Heart left ventricle (tissue), 13 donors: ENCODE measurements at regions not wholly inside any gene's neighbourhood (a gene's known extent, or its start where the extent isn't known, plus 50 kb on each side); places are given as distances from the start of the nearest gene placed in this dataset.

Experiments used
- POLR2A ChIP-seq, 2 donors: fragments of 450-650 bp; IDR thresholded peaks; one replicate each; pipeline ENCODE4 v1.6.1; 2017; ENCODE audit warnings: antibody characterized with exemption in 2 of 2, mild to moderate bottlenecking in 2 of 2, moderate library complexity in 2 of 2
- TF ChIP-seq, protein P1 (sequence below), 12 donors: fragments of 200-600 bp; sonication (generic) in 4 of 12; IDR thresholded peaks; one replicate each; pipeline versions ENCODE4 v1.5.0 to v1.8.0; 2018 to 2022; ENCODE audit warnings: antibody characterized with exemption in 12 of 12, mild to moderate bottlenecking in 5 of 12
- donor health status: ischemic (EF 13 %, LVEDD 7.1; RV severe dilation, severe dysfunction).
- donor health status: DM: no; HTN: yes; CAD: no.
- donor health status: DM: no; HTN: no; CAD: no.
- donor health status: ischemic (EF 25% LVEDD 6.9; RV normal size, moderate dysfunction).
- donor health status: ischemic (EF 25% LVEDD 5.7; RV mildly dilated, moderate dysfunction).
- donor health status: ischemic (EF 35%, LVEDD 5.7; RV mildly dilated, moderate dysfunction).
- donor health status: nonischemic (EF 11% LVEDD 7.7; RV severe dilation, severe dysfunction).
- donor health status: DM: yes; HTN: yes; CAD: no.
- donor health status: PGD.
- donor health status: ischemic (EF 29% LVEDD 5.4; RV normal size, mild dysfunction).
- donor health status: nonischemic (EF 23%, LVEDD 6.1; RV moderate dilation, normal function).

DNA sequence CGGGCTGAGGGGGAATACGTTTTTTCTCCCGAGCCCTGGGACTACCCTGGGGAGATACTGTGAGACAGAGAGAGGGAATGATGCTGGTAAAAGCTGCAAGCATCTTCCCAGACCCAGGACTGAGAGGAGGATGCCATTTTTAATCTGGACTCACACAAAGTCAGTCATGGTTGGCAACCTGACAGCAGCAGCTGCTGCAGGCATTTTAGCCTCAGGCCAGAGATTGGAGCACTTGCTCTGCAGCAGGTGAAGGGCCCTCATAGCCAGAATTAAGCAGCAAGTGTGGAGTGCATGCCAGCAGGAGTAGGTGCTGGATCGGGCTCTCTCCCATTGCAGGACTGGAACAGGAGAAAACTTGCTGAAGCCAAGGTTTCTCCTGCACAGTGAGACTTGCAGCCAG, 361.1 kb upstream of the CLEC14A start:
- TF ChIP-seq POLR2A (IDR thresholded peaks at IDR 0.05): no peak
- TF ChIP-seq, protein P1, sequence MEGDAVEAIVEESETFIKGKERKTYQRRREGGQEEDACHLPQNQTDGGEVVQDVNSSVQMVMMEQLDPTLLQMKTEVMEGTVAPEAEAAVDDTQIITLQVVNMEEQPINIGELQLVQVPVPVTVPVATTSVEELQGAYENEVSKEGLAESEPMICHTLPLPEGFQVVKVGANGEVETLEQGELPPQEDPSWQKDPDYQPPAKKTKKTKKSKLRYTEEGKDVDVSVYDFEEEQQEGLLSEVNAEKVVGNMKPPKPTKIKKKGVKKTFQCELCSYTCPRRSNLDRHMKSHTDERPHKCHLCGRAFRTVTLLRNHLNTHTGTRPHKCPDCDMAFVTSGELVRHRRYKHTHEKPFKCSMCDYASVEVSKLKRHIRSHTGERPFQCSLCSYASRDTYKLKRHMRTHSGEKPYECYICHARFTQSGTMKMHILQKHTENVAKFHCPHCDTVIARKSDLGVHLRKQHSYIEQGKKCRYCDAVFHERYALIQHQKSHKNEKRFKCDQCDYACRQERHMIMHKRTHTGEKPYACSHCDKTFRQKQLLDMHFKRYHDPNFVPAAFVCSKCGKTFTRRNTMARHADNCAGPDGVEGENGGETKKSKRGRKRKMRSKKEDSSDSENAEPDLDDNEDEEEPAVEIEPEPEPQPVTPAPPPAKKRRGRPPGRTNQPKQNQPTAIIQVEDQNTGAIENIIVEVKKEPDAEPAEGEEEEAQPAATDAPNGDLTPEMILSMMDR (IDR thresholded peaks at IDR 0.05): no peak
